Effector CD8-positive, alpha-beta T cell (primary cell): ENCODE measurements at regions not wholly inside any gene's neighbourhood (a gene's known extent, or its start where the extent isn't known, plus 50 kb on each side); places are given as distances from the start of the nearest gene placed in this dataset.
"Not testable (repeated sequence)": the region's sequence is repeated elsewhere in the genome, so short reads cannot be mapped to it uniquely, and the experiment has no call there.

Source experiments
- DNase-seq: peaks from one replicate; lab custom pipeline; 2025; lab: John Stamatoyannopoulos, UW

- DNase-seq: no peak
These were observed 72.7 kb upstream of the HSPA9 start for GRCh38 chr5:138647794-138648410.

- no peak for DNase-seq
These were observed 72.1 kb upstream of the HSPA9 start for GRCh38 chr5:138647261-138647788.

- no peak for DNase-seq
These were observed 71.5 kb upstream of the HSPA9 start for GRCh38 chr5:138646671-138647070.

GRCh38 chr5:138645778-138646575 lies 70.8 kb upstream of the HSPA9 start:
- DNase-seq: no peak

- no peak for DNase-seq
These were observed 68.0 kb upstream of the HSPA9 start for GRCh38 chr5:138643040-138643791.

- DNase-seq: peak; percentile 51
These were observed 66.5 kb upstream of the HSPA9 start for GRCh38 chr5:138641547-138642298.

GRCh38 chr5:138640646-138641254 lies 65.5 kb upstream of the HSPA9 start:
- no peak for DNase-seq

GRCh38 chr5:138640138-138640537 lies 64.9 kb upstream of the HSPA9 start:
- no peak for DNase-seq

- DNase-seq: no peak
These were observed 64.1 kb upstream of the HSPA9 start for GRCh38 chr5:138639326-138639725.

GRCh38 chr5:138637256-138637655 lies 62.1 kb upstream of the HSPA9 start:
- DNase-seq: no peak

- no peak for DNase-seq
These were observed 61.3 kb upstream of the HSPA9 start for GRCh38 chr5:138636398-138636944.

GRCh38 chr5:138635708-138636107 lies 60.5 kb upstream of the HSPA9 start:
- no peak for DNase-seq

GRCh38 chr5:138635265-138635664 lies 60.1 kb upstream of the HSPA9 start:
- no peak for DNase-seq

GRCh38 chr5:138634804-138635203 lies 59.6 kb upstream of the HSPA9 start:
- DNase-seq: not testable (repeated sequence)

- no peak for DNase-seq
These were observed 57.8 kb upstream of the HSPA9 start for GRCh38 chr5:138632900-138633489.

- DNase-seq: no peak
These were observed 56.1 kb upstream of the HSPA9 start for GRCh38 chr5:138631096-138631928.

GRCh38 chr5:138629392-138629791 lies 54.2 kb upstream of the HSPA9 start:
- DNase-seq: no peak

- DNase-seq: no peak
These were observed 51.2 kb upstream of the HSPA9 start for GRCh38 chr5:138626333-138626944.

GRCh38 chr5:138625134-138625533 lies 49.9 kb upstream of the HSPA9 start:
- DNase-seq: no peak
